ENCODE measurements at regions not wholly inside any gene's neighbourhood (a gene's known extent, or its start where the extent isn't known, plus 50 kb on each side); places are given as distances from the start of the nearest gene placed in this dataset.

DNA sequence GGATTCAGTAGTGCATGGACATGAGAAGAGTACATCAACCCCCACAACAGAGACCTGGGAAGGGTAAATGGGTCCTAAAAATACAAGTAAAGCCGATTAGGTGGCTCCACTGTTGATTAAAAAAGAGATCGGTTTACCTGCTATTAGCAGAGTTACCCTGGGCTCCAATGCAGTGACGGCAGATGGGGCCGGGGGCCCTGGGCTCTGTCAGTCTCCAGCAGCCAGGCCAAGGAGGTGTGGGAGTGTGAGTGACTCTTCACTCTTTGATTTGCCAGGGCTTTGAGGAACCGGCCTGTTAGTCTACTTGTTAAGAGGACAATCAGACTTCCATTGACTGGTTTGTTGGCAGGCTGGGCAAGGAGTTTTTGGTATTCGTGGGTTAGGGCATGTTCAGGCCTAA, 1368.7 kb downstream of the UQCRFS1 start:
- H3K4me3 ChIP-seq = no peak overlapping the region
- H3K9me3 ChIP-seq = peaks cover 0 to 9% of the 10 kb centered on the region in 2 donors
- TF ChIP-seq, protein P1, sequence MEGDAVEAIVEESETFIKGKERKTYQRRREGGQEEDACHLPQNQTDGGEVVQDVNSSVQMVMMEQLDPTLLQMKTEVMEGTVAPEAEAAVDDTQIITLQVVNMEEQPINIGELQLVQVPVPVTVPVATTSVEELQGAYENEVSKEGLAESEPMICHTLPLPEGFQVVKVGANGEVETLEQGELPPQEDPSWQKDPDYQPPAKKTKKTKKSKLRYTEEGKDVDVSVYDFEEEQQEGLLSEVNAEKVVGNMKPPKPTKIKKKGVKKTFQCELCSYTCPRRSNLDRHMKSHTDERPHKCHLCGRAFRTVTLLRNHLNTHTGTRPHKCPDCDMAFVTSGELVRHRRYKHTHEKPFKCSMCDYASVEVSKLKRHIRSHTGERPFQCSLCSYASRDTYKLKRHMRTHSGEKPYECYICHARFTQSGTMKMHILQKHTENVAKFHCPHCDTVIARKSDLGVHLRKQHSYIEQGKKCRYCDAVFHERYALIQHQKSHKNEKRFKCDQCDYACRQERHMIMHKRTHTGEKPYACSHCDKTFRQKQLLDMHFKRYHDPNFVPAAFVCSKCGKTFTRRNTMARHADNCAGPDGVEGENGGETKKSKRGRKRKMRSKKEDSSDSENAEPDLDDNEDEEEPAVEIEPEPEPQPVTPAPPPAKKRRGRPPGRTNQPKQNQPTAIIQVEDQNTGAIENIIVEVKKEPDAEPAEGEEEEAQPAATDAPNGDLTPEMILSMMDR (IDR thresholded peaks at IDR 0.05) = no peak
- no peak for TF ChIP-seq EP300 (IDR thresholded peaks at IDR 0.05)
- TF ChIP-seq POLR2A (IDR thresholded peaks at IDR 0.05) = no peak
- H3K27me3 ChIP-seq = no peaks in the 10 kb centered on the region
- intact Hi-C loops (cut with DNase I) = no loop called here
- H3K27ac ChIP-seq = no peak overlapping the region
- H3K4me1 ChIP-seq (ENCODE audit: insufficient read depth) = no peaks in the 10 kb centered on the region
- WGBS, 3 donors = 75 to 86% (median 83%) methylated on average over 6 of the region's 6 CpGs
- DNase-seq = no peak
- no peaks in the 10 kb centered on the region for H3K36me3 ChIP-seq

DNA sequence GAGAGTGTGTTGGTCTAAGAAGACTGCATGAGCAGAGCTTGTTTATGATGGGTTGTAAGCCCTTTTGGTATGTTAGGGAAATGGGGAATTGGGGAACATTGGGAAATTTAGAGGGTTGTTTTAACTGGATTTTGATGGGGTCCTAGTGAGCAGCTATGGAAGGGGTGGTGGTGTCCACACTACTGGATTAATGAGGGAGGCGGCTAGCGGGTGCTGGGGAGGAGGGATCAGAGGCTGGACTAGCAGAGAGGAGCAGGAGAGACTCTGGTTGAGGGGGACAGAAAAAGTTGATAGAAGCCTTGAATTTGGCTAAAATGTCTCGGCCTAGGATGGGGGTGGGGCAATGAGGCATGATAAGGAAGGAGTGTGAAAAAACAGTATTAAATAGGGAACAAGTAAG, 1369.1 kb downstream of the UQCRFS1 start:
- H3K9me3 ChIP-seq = peaks cover 0 to 9% of the 10 kb centered on the region in 2 donors

DNA sequence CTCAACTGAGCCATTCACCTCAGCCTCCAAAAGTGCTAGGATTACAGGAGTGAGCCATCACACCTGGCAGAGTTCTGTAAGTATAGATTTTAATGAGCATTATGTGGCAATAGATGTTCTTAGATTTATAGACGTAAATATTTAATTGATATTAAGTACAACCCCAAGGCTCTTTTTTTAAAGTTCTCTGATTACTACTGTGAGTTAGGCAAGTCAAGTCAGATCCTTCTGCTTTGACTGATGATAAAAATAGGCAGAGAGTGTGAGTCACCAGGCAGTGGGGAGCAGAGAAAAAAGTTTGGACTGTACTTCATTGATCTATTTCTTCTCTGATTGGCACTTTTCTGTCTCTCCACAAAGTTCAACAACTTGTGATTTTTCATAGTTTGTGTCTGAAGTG, 1379.9 kb downstream of the UQCRFS1 start:
- DNase-seq = no peak
- Histone ChIP-seq H3K27ac (no peak overlapping the region), H3K36me3 (no peaks in the 10 kb centered on the region), H3K9me3 (no peaks in the 10 kb centered on the region), H3K4me1 (ENCODE audit: insufficient read depth) (no peaks in the 10 kb centered on the region), H3K27me3 (no peaks in the 10 kb centered on the region), H3K4me3 (no peak overlapping the region)
- 0 to 89% (median 40%) methylated on average over 1 of the region's 1 CpG for WGBS, 3 donors
- intact Hi-C loops (cut with DNase I) = no loop called here
- TF ChIP-seq, protein P1 (IDR thresholded peaks at IDR 0.05) = no peak
- TF ChIP-seq POLR2A (IDR thresholded peaks at IDR 0.05) (no peak), EP300 (IDR thresholded peaks at IDR 0.05) (no peak)

More for the DNA sequence above, 1369.1 kb downstream of the UQCRFS1 start:
- intact Hi-C loops (cut with DNase I) = no loop called here
- H3K36me3 ChIP-seq = no peaks in the 10 kb centered on the region
- no peaks in the 10 kb centered on the region for H3K4me1 ChIP-seq (ENCODE audit: insufficient read depth)
- no peak for DNase-seq
- no peak overlapping the region for H3K27ac ChIP-seq
- WGBS, 3 donors = 86 to 94% (median 90%) methylated on average over 3 of the region's 3 CpGs
- no peaks in the 10 kb centered on the region for H3K27me3 ChIP-seq
- no peak for TF ChIP-seq POLR2A (IDR thresholded peaks at IDR 0.05)
- TF ChIP-seq, protein P1 (IDR thresholded peaks at IDR 0.05) = no peak
- no peak for TF ChIP-seq EP300 (IDR thresholded peaks at IDR 0.05)
- H3K4me3 ChIP-seq = no peak overlapping the region

DNA sequence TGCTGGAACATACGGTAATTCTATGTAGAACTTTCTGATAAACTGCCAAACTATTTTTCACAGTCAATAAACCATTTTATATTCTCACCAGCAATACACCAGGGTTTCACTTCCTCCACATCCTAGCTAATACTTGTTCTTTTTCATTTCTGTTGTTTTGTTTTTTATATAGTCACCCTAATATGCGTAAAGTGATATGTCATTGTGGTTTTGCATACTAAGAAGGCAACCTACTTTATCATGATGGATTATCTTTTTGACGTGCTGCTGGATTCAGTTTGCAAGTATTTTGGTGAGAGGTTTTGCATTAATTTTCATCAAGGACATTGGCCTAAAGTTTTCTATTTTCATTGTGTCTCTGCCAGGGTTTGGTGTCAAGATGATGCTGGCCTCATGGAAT, 1384.1 kb downstream of the UQCRFS1 start:
- TF ChIP-seq EP300 (IDR thresholded peaks at IDR 0.05) (no peak), POLR2A (IDR thresholded peaks at IDR 0.05) (no peak)
- TF ChIP-seq, protein P1 (IDR thresholded peaks at IDR 0.05) = no peak
- Histone ChIP-seq H3K36me3 (no peaks in the 10 kb centered on the region), H3K9me3 (no peaks in the 10 kb centered on the region), H3K4me3 (no peak overlapping the region), H3K27ac (no peak overlapping the region), H3K27me3 (no peaks in the 10 kb centered on the region), H3K4me1 (ENCODE audit: insufficient read depth) (no peaks in the 10 kb centered on the region)
- intact Hi-C loops (cut with DNase I) = no loop called here
- WGBS, 3 donors = 60 to 74% (median 68%) methylated on average over 3 of the region's 3 CpGs
- DNase-seq = no peak

DNA sequence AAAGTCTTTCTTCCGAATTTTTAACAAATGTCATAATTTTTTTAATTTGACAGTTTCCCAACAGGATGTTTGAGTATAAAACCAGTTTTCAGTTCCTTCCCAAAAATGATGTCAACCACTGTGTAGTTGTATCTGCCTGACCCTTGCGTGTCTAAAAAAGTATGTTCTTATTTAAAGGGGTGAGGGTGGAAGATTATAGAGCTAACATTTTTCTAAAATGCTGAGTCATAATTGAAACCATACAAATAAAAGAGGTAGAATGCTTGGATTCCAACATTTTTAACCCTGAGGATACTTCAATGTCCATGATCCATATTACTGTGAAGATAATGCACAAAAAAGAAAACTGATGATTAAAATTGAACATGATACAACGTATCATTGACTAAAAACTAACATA, 1388.8 kb downstream of the UQCRFS1 start:
- H3K4me3 ChIP-seq = no peak overlapping the region
- H3K27ac ChIP-seq = no peak overlapping the region
- 77 to 85% (median 83%) methylated on average over 3 of the region's 3 CpGs for WGBS, 3 donors
- intact Hi-C loops (cut with DNase I) = no loop called here
- H3K36me3 ChIP-seq = no peaks in the 10 kb centered on the region
- TF ChIP-seq, protein P1 (IDR thresholded peaks at IDR 0.05) = no peak
- no peak for TF ChIP-seq EP300 (IDR thresholded peaks at IDR 0.05)
- no peak for TF ChIP-seq POLR2A (IDR thresholded peaks at IDR 0.05)
- no peaks in the 10 kb centered on the region for H3K9me3 ChIP-seq
- H3K27me3 ChIP-seq = no peaks in the 10 kb centered on the region
- H3K4me1 ChIP-seq (ENCODE audit: insufficient read depth) = no peaks in the 10 kb centered on the region
- no peak for DNase-seq
